ENCODE measurements at regions not wholly inside any gene's neighbourhood (a gene's known extent, or its start where the extent isn't known, plus 50 kb on each side); places are given as distances from the start of the nearest gene placed in this dataset.

DNA sequence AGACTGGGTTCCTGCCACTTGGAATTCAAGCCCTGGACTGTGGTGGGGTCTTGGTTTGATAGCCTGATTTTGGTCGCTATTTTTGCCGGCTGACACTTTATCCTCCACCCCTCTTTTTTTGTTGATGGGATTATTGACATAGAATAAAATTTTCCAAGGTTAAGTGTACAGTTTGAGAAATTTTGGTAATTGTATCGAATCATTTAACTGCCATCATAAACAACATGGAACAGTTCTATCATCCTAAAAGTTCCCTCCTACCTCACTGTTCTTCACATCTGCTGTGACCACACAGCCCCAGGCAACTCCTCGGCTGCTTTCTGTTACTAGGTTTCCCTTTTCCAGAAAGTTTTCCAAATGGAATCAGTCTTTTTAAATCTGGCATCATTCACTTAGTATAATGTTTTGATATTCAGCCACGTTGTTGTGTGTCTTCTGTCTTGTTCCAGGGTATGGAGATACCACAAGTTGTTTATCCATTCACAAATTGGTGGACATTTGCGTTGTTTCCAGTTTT lies 50.6 kb upstream of the STEAP1B start:
- no peak overlapping the region for H3K4me3 ChIP-seq (ENCODE audit: low read depth, low read length)
- DNase-seq (ENCODE audit: low read depth), result no peak
- TF ChIP-seq, protein P1, sequence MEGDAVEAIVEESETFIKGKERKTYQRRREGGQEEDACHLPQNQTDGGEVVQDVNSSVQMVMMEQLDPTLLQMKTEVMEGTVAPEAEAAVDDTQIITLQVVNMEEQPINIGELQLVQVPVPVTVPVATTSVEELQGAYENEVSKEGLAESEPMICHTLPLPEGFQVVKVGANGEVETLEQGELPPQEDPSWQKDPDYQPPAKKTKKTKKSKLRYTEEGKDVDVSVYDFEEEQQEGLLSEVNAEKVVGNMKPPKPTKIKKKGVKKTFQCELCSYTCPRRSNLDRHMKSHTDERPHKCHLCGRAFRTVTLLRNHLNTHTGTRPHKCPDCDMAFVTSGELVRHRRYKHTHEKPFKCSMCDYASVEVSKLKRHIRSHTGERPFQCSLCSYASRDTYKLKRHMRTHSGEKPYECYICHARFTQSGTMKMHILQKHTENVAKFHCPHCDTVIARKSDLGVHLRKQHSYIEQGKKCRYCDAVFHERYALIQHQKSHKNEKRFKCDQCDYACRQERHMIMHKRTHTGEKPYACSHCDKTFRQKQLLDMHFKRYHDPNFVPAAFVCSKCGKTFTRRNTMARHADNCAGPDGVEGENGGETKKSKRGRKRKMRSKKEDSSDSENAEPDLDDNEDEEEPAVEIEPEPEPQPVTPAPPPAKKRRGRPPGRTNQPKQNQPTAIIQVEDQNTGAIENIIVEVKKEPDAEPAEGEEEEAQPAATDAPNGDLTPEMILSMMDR (IDR thresholded peaks at IDR 0.05; ENCODE audit: insufficient read depth, low read depth, low read length, missing control alignments), result no peak

DNA sequence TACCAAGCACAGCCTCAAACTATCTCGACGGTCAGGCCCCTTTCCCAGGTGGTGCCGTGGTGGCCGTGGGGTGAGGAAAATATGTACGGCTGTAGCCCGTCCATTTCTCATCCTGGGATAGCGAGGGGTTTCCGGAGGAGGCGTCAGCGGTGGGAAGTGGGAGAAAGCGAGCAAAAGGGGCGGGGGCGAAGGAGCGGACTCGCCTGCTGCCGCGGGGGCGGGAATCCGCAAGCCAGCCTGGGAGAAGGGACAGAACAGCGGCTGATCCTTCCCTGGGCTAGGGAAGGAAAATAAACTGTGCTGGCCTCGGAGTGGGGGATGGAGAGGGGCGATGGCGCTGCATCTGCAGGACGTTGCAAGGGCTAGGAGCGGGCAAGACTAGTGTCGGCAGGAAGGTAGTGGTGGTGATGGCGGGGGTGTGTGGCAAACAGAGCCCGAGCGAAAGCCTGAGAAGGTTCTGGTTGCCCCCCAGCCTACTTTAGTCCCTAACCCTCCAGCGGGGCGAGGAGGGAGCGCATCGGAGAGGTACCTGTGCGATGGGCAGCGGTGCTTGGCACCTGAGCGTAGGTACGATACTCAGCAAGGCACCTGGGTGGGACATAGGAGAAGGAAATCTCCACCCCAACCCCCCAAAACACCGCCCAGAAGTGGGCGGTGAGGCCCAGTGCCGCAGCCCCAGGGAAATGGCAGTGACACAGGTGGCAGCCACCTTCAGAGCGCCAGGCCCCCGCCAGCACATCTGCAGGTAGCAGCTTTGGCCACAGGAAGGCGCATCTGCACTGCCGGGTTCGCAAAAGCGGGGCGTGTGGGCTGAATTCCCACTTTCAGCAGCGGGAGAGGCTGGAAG lies 49.9 kb upstream of the STEAP1B start:
- DNase-seq (ENCODE audit: low read depth), result peak; percentile 40
- TF ChIP-seq, protein P1 (IDR thresholded peaks at IDR 0.05; ENCODE audit: insufficient read depth, low read depth, low read length, missing control alignments), result peak; percentile 62

More for the DNA sequence above, 49.9 kb upstream of the STEAP1B start:
- H3K4me3 ChIP-seq (ENCODE audit: low read depth, low read length), result no peak overlapping the region
